ENCODE measurements at regions not wholly inside any gene's neighbourhood (a gene's known extent, or its start where the extent isn't known, plus 50 kb on each side); places are given as distances from the start of the nearest gene placed in this dataset.
"Not testable (repeated sequence)": the region's sequence is repeated elsewhere in the genome, so short reads cannot be mapped to it uniquely, and the experiment has no call there.

DNA sequence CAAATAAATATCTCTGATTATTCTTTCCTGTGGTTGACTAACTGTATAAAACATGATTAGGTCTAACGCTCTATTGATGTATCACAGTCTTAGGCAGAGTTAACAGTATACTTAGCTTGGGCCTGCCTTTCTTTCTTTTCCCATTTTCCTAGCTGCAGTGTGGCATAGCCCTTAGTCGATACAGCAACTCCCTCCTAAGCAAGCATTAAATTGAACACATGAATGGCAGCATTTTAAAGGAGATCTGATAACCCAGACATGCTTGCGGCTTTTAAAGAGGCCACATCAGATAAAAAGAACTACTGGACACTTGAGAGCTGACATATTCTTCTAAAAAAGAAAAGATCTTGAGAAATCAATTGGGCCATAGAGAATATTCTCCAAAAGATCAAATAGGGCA, 312.0 kb upstream of the TMPRSS15 start:
- Histone ChIP-seq H3K4me3 (ENCODE audit: insufficient read depth, low read depth, low read length) (no peak overlapping the region), H3K36me3 (replicated peaks; ENCODE audit: control insufficient read depth, insufficient read depth, low read length) (no peaks in the 10 kb centered on the region), H3K27me3 (ENCODE audit: control insufficient read depth, insufficient read depth, low read length) (no peaks in the 10 kb centered on the region)
- no peak for DNase-seq

DNA sequence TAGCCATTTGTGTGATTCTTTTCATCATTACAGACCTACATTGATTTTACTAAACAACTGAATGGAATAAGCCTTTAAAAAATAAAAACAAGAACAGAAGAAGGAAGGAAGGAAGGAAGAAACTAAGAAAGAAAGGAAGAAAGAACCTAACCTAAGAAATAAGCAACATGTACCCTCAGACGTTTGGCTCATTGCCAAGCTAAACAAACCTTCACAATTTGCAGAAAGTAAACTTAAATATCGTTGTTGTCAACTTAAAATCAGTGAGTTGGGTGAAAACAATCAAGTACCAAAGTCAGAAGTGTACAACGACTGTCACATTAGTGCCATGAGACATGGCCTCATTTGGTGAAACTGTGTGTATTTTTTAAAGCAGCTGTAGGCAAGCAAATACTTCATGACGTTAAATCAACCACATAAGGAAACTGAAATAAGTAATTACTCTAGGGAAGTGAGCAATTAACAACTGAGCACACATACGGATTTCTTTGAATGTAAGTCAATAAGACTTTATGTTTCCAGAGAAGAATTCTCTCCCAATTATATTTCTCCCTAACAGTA, 313.1 kb upstream of the TMPRSS15 start:
- Histone ChIP-seq H3K36me3 (replicated peaks; ENCODE audit: control insufficient read depth, insufficient read depth, low read length) (no peaks in the 10 kb centered on the region), H3K4me3 (ENCODE audit: insufficient read depth, low read depth, low read length) (no peak overlapping the region), H3K27me3 (ENCODE audit: control insufficient read depth, insufficient read depth, low read length) (no peaks in the 10 kb centered on the region)
- DNase-seq: no peak

DNA sequence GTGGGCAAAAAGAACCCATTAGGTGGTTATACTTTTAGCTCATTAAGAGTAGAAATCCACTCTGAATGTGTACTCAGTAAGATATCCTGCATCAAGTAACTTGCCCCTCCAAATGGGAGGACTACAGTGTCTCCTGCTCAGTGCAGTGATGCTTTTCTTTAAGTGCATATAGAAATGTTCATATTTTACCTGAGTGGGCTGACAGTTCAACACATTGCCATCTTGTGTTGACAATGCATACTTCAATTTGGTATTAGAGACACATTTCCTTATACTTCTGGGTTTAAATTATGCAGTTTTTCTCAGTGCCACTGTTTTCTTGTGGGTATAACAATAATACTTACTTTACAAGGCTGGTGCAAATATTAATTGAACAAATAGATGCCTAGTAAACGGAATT, 318.6 kb upstream of the TMPRSS15 start:
- no peak for DNase-seq
- Histone ChIP-seq H3K27me3 (ENCODE audit: control insufficient read depth, insufficient read depth, low read length) (no peaks in the 10 kb centered on the region), H3K4me3 (ENCODE audit: insufficient read depth, low read depth, low read length) (no peak overlapping the region), H3K36me3 (replicated peaks; ENCODE audit: control insufficient read depth, insufficient read depth, low read length) (no peaks in the 10 kb centered on the region)

DNA sequence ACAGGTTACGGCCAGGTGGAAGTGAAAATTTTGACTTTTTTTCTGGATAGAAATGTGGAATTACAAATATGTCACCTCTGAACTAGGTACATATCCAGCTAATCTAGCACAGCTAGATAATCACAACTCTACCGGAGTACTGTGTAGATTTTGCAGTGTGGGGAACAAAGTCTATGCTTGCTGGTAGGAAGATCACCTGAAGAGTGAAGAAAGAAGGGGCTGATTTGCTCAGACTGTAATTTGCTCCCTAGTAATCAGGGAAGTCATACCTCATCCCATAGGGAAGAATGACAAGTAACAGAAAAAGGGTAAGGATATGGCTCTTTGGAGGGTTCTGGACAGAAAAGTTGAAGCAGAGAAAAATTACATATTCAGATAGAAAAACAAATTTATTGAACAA, 319.6 kb upstream of the TMPRSS15 start:
- DNase-seq: no peak

DNA sequence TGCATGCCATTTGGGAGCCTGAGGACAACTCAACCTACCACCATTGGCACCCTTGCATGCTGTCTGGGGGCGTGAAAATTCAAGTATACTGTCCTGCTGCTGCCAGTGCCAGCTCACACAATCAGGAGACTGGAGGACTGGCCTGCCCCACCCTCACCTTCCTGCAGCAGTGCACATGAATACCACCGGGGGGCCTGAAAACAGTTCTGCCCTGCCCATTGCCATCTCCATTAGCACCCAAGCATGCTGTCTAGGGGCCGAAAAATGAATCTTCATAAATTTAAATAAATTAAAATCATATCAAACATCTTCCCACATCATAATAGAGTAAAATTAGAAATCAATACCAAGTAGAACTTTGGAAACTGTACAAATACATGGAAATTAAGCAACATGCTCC, 322.1 kb upstream of the TMPRSS15 start:
- Histone ChIP-seq H3K27me3 (ENCODE audit: control insufficient read depth, insufficient read depth, low read length) (no peaks in the 10 kb centered on the region), H3K36me3 (replicated peaks; ENCODE audit: control insufficient read depth, insufficient read depth, low read length) (no peaks in the 10 kb centered on the region), H3K4me3 (ENCODE audit: insufficient read depth, low read depth, low read length) (no peak overlapping the region)
- DNase-seq: peak; percentile 6

More for the DNA sequence above, 319.6 kb upstream of the TMPRSS15 start:
- Histone ChIP-seq H3K27me3 (ENCODE audit: control insufficient read depth, insufficient read depth, low read length) (no peaks in the 10 kb centered on the region), H3K36me3 (replicated peaks; ENCODE audit: control insufficient read depth, insufficient read depth, low read length) (no peaks in the 10 kb centered on the region), H3K4me3 (ENCODE audit: insufficient read depth, low read depth, low read length) (no peak overlapping the region)

DNA sequence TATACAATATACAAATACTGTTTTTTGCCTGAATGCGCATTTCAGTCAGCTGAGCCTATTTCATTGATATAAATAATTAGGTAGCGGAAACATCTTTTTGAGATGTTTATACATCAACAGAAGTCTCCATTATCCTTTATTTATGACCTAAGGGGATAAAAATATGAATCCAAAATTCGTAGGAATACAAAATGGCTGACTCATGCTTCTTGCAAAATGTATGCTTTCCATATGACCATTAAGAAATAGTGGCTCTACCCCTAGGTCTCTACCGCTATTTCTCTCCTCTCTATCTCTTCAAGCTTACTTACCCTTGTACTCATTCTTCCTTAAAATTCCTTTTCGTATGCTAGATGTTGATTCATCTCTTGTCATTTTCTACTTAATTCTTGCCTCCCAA, 338.4 kb upstream of the TMPRSS15 start:
- Histone ChIP-seq H3K4me3 (ENCODE audit: insufficient read depth, low read depth, low read length) (no peak overlapping the region), H3K36me3 (replicated peaks; ENCODE audit: control insufficient read depth, insufficient read depth, low read length) (no peaks in the 10 kb centered on the region), H3K27me3 (ENCODE audit: control insufficient read depth, insufficient read depth, low read length) (no peaks in the 10 kb centered on the region)
- no peak for DNase-seq

DNA sequence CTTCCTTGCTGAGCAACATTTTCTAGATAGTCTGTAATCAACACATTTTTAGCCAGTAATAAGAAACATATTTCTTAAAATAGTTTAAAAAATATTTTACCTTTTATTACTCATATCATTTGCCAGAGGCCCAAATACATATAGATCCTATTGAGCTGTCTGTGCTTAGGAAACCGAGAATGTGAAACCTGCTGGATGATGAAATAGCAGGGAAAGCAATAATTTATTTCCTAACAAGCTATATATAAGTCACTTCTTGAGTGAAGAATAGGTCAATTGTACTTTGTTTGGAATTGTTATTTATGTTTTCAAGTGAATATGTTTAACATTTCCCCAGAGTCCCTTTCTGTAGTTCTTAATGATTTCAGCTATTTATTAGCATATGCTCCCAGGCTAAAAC, 339.9 kb upstream of the TMPRSS15 start:
- no peaks in the 10 kb centered on the region for H3K36me3 ChIP-seq (replicated peaks; ENCODE audit: control insufficient read depth, insufficient read depth, low read length)
- H3K4me3 ChIP-seq (ENCODE audit: insufficient read depth, low read depth, low read length): no peak overlapping the region
- no peak for DNase-seq

DNA sequence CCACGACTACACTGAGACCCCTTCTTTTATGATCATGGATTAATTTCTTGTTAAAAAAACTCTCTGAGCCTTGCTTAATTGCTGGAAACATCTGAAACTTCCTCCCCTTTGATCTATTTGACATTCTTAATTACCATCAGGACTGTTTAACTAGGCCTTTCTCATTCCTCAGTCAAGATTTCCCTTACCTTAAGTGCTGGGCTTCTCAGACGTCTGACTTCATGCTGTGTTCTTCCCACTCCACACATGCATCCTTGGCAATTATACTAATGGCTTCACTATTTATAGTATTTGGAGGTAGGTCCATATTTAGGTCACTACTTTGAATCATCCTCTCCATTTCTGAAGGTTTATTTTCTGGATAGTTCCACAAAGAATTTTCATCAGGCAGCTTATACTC, 341.3 kb upstream of the TMPRSS15 start:
- DNase-seq: no peak
- no peak overlapping the region for H3K4me3 ChIP-seq (ENCODE audit: insufficient read depth, low read depth, low read length)
- no peaks in the 10 kb centered on the region for H3K36me3 ChIP-seq (replicated peaks; ENCODE audit: control insufficient read depth, insufficient read depth, low read length)
- no peaks in the 10 kb centered on the region for H3K27me3 ChIP-seq (ENCODE audit: control insufficient read depth, insufficient read depth, low read length)

More for the DNA sequence above, 339.9 kb upstream of the TMPRSS15 start:
- no peaks in the 10 kb centered on the region for H3K27me3 ChIP-seq (ENCODE audit: control insufficient read depth, insufficient read depth, low read length)

DNA sequence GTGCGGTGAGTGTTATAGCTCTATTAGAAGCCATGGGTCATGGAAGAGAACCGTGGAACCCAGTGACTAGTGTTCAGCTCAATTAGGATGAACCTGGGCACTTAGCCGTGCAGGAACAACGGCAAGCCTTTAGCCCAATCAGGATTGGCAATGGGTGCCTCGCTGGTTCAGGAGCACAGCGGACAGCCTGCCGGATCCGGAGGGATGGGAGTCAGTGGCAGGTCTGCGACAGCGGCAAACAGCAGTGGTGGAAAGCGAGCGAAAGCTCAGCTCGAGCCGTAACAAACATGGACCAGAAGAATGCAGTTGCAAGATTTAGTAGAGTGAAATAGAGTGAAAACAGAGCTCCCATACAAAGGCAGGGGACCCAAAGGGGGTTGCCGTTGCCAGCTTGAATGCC, 349.3 kb upstream of the TMPRSS15 start:
- not testable (repeated sequence) for DNase-seq; H3K4me3 ChIP-seq (ENCODE audit: insufficient read depth, low read depth, low read length); H3K36me3 ChIP-seq (replicated peaks; ENCODE audit: control insufficient read depth, insufficient read depth, low read length); H3K27me3 ChIP-seq (ENCODE audit: control insufficient read depth, insufficient read depth, low read length)

DNA sequence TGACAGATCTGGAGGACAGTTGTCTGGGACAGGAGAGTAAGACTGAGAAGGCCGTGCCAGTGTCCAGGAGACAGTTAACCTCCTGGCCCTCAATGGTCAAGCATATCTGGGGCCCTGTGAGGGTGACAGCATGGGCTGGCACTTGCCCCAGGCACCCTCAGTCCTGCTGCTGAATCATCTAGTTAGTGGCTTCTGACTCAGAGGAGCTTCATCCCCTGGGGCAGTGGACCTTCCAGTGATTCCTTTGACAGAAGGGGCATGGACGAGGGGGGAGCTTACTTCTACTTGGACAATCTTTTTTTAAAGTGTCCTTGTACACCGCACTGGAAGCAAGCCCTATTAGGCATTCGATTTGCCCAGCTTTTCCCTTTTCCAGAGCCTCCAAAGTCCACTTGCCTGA, 352.7 kb upstream of the TMPRSS15 start:
- DNase-seq; H3K4me3 ChIP-seq (ENCODE audit: insufficient read depth, low read depth, low read length); H3K27me3 ChIP-seq (ENCODE audit: control insufficient read depth, insufficient read depth, low read length); H3K36me3 ChIP-seq (replicated peaks; ENCODE audit: control insufficient read depth, insufficient read depth, low read length): not testable (repeated sequence)

DNA sequence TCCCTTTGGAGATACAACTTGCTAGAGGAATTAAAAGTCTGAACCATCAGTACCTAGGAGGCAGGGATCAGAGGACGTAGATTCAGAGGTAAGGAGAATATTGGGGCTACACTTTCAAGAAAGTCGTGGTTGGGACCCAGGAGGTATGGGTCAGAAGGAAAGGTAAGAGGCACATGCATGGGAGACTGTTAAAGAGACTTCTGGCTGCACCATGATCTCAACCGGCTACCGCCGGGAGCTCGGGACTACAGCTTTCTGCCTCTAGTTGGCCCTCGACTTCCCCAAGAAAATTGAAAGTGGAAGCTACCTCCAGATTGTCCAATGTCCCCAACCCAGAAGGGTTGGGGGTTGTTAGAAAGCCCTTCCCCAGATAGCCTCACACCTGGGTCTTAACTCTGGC, 355.7 kb upstream of the TMPRSS15 start:
- Histone ChIP-seq H3K36me3 (replicated peaks; ENCODE audit: control insufficient read depth, insufficient read depth, low read length) (no peaks in the 10 kb centered on the region), H3K4me3 (ENCODE audit: insufficient read depth, low read depth, low read length) (no peak overlapping the region), H3K27me3 (ENCODE audit: control insufficient read depth, insufficient read depth, low read length) (no peaks in the 10 kb centered on the region)
- no peak for DNase-seq

DNA sequence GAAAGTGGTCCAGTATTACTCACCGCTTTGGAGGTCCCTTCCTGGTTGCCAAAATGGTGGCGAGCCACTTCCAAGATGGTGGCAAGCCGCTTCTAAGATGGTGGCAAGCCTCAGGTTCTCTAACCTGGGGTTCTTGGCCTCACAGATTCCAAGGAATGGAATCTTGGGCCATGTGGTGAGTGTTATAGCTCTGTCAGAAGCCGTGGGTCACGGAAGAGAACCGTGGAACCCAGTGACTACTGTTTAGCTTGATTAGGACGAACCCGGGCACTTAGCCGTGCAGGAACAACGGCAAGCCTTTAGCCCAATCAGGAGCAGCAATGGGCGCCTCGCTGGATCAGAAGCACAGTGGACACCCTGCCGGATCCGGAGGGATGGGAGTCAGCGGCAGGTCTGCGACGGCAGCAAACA, 356.2 kb upstream of the TMPRSS15 start:
- Histone ChIP-seq H3K36me3 (replicated peaks; ENCODE audit: control insufficient read depth, insufficient read depth, low read length) (no peaks in the 10 kb centered on the region), H3K27me3 (ENCODE audit: control insufficient read depth, insufficient read depth, low read length) (no peaks in the 10 kb centered on the region), H3K4me3 (ENCODE audit: insufficient read depth, low read depth, low read length) (no peak overlapping the region)
- DNase-seq: no peak

DNA sequence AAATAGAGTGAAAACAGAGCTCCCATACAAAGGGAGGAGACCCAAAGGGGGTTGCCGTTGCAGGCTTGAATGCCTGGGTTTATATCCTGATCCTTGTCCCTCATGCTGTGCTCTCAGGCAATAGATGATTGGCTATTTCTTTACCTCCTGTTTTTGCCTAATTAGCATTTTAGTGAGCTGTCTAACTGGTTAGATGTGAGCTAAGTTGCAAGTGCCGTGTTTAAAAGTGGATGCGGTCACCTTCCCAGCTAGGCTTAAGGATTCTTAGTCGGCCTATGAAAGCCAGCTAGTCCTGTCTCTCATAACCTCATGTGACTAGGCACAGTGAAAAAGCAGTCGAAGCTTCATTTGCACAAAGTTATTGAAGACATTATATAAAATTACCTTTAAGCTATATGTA, 356.7 kb upstream of the TMPRSS15 start:
- no peaks in the 10 kb centered on the region for H3K27me3 ChIP-seq (ENCODE audit: control insufficient read depth, insufficient read depth, low read length)
- H3K36me3 ChIP-seq (replicated peaks; ENCODE audit: control insufficient read depth, insufficient read depth, low read length): no peaks in the 10 kb centered on the region
- DNase-seq: no peak

DNA sequence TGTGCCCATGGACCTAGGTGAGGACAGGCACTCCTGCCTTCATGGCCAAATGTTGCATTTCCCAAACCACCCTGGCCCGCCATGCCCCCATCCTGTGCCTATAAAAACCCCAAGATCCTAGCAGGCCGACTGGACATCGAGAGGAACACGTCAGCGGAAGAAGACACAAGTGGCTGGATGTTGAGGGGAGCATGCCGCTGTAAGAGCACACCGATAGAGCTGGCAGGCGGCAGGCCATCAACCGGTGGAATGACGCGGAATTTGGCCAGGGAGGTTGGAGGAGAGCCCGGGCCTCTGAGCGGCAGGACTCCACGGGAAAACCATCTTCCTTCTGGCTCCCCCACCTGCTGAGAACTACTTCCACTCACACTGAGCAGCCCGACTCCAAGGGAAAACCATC, 361.1 kb upstream of the TMPRSS15 start:
- Histone ChIP-seq H3K36me3 (replicated peaks; ENCODE audit: control insufficient read depth, insufficient read depth, low read length) (no peaks in the 10 kb centered on the region), H3K4me3 (ENCODE audit: insufficient read depth, low read depth, low read length) (no peak overlapping the region), H3K27me3 (ENCODE audit: control insufficient read depth, insufficient read depth, low read length) (no peaks in the 10 kb centered on the region)
- DNase-seq: no peak

More for the DNA sequence above, 356.7 kb upstream of the TMPRSS15 start:
- no peak overlapping the region for H3K4me3 ChIP-seq (ENCODE audit: insufficient read depth, low read depth, low read length)

DNA sequence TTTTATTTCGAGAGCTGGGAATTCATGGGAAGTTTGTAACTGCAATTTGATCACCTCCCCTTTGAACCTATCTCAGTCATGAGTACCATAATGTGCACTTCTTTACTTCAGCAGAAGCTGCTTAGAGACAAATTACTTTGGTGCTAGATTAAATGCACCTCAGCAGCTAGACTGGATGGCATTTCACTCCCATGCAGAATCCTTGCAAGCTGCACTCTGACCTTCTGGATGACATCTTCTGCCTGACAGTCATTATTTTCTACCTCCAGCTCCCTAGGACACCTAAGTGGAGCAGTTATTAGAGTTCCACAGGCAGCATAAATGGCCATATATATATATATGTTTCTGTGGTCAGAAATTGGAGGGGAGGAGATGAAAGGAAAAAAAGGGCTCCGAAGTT, 366.0 kb upstream of the TMPRSS15 start:
- Histone ChIP-seq H3K4me3 (ENCODE audit: insufficient read depth, low read depth, low read length) (no peak overlapping the region), H3K36me3 (replicated peaks; ENCODE audit: control insufficient read depth, insufficient read depth, low read length) (no peaks in the 10 kb centered on the region), H3K27me3 (ENCODE audit: control insufficient read depth, insufficient read depth, low read length) (no peaks in the 10 kb centered on the region)
- DNase-seq: no peak

DNA sequence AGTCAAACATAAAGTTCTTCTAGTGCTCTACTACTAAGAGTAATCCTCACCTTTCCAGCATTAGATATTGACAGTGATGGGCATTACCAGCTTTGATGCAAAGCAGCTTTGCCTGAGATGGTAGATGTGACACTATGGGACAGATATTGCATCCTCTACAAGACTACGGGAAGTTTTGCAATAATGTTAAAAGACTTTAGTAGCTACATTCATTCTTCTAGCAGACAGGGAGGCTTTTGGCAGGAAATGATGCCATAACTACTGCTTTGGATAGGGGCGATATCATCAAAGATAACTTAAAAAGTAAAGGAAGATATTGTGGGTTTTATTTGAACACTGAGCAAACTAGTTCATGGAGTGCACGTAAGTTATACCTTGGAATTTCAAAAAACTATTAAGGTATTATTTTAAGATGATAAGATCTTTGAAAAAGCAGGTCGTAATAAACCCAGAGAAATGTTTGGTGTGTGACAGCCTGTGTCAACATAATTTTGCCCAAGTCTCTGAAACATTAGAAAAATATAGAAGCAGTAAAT, 368.3 kb upstream of the TMPRSS15 start:
- H3K27me3 ChIP-seq (ENCODE audit: control insufficient read depth, insufficient read depth, low read length): no peaks in the 10 kb centered on the region
- H3K4me3 ChIP-seq (ENCODE audit: insufficient read depth, low read depth, low read length): no peak overlapping the region

More for the DNA sequence above, 368.3 kb upstream of the TMPRSS15 start:
- H3K36me3 ChIP-seq (replicated peaks; ENCODE audit: control insufficient read depth, insufficient read depth, low read length): no peaks in the 10 kb centered on the region
- no peak for DNase-seq

All from H7 (cell line).